Testis (tissue), 2 donors: ENCODE measurements at regions not wholly inside any gene's neighbourhood (a gene's known extent, or its start where the extent isn't known, plus 50 kb on each side); places are given as distances from the start of the nearest gene placed in this dataset.

Source experiments
- CTCF ChIP-seq, 3 experiments: fragments of 450-650 bp in 2 of 3; fragments of 200-600 bp in 1 of 3; sonication (generic) in 1 of 3; IDR thresholded peaks; one replicate each; pipeline ENCODE4 v1.5.1; 2016 to 2019; ENCODE audit warnings: antibody characterized with exemption in 3 of 3, mild to moderate bottlenecking in 2 of 3, moderate library complexity in 1 of 3
- POLR2A ChIP-seq: fragments of 450-650 bp; IDR thresholded peaks from one replicate; pipeline ENCODE4 v1.6.1; 2017; ENCODE audit warnings: antibody characterized with exemption, mild to moderate bottlenecking, moderate library complexity

GRCh38 chr3:194212845-194213331, 76.9 kb downstream of the HES1 start:
- TF ChIP-seq CTCF (IDR thresholded peaks at IDR 0.05) = no peak
- no peak for TF ChIP-seq POLR2A
